NCI-H1694 treated with DMSO at 0.1 percent for 48 hours (cell line): ENCODE measurements at regions not wholly inside any gene's neighbourhood (a gene's known extent, or its start where the extent isn't known, plus 50 kb on each side); places are given as distances from the start of the nearest gene placed in this dataset.
"Not testable (repeated sequence)": the region's sequence is repeated elsewhere in the genome, so short reads cannot be mapped to it uniquely, and the experiment has no call there.

ENCODE experiments used
- DNase-seq: peaks from one replicate; lab custom pipeline; 2025; lab: John Stamatoyannopoulos, UW

GRCh38 chr4:100633269-100633668 is 115.4 kb upstream of the EMCN start:
- DNase-seq = no peak

GRCh38 chr4:100632163-100632562 is 114.3 kb upstream of the EMCN start:
- DNase-seq = no peak

- DNase-seq = no peak
Observed at GRCh38 chr4:100631281-100631968, 113.6 kb upstream of the EMCN start.

- no peak for DNase-seq
Observed at GRCh38 chr4:100630341-100630740, 112.5 kb upstream of the EMCN start.

GRCh38 chr4:100609810-100610209 is 92.0 kb upstream of the EMCN start:
- no peak for DNase-seq

GRCh38 chr4:100608651-100609050 is 90.8 kb upstream of the EMCN start:
- DNase-seq = not testable (repeated sequence)

GRCh38 chr4:100605144-100605543 is 87.3 kb upstream of the EMCN start:
- DNase-seq = no peak

- DNase-seq = no peak
Observed at GRCh38 chr4:100593935-100594334, 76.1 kb upstream of the EMCN start.

GRCh38 chr4:100591161-100591876 is 73.5 kb upstream of the EMCN start:
- peak; percentile 7 for DNase-seq

GRCh38 chr4:100590325-100590724 is 72.5 kb upstream of the EMCN start:
- DNase-seq = no peak

GRCh38 chr4:100588076-100588475 is 70.3 kb upstream of the EMCN start:
- DNase-seq = no peak

GRCh38 chr4:100582146-100582545 is 64.3 kb upstream of the EMCN start:
- DNase-seq = no peak

- DNase-seq = no peak
Observed at GRCh38 chr4:100581337-100581736, 63.5 kb upstream of the EMCN start.

GRCh38 chr4:100576570-100576969 is 58.7 kb upstream of the EMCN start:
- DNase-seq = no peak

- no peak for DNase-seq
Observed at GRCh38 chr4:100574607-100575006, 56.8 kb upstream of the EMCN start.

- DNase-seq = no peak
Observed at GRCh38 chr4:100569196-100569595, 51.4 kb upstream of the EMCN start.
